ENCODE measurements at regions not wholly inside any gene's neighbourhood (a gene's known extent, or its start where the extent isn't known, plus 50 kb on each side); places are given as distances from the start of the nearest gene placed in this dataset.

DNA sequence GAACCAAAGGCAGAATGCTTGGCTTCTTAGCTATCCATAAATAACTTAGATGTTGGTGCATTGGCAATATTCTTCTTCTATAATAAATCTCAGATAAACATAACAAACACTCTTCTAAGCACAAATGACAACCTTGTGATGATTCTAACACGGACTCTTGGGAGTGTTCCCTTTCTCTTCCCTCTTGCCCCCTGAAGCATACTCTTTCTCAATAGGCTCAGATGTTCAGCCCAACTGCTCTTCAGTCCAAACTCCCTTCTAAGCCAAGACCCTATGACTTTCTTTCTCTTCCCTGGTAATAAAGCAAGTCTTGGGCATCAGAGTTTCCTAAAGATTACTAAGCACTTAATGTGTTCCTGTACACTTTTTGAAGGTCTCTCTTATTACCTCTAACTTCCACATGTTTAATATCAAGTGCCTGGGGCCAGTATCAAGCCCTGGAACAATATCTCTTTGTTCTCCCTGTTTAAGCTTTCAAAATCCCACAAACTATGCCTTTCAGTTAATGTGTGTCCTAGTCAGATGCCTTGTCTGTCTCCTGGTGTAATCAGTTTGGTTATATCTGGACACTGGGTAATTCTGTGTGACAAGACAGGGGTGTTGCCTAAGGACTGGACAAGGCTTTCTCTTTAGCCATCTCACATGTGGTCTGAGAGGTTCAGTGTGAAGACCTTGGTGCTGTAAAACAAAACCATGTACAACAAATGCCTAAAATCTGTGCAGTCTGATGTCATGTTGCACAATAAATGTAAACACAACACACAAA, 92.9 kb upstream of the IVNS1ABP start:
- Histone ChIP-seq H3K9ac (ENCODE audit: low read length) (no peak overlapping the region), H3K27me3 (ENCODE audit: insufficient read depth, low read length) (no peaks in the 10 kb centered on the region), H3K36me3 (ENCODE audit: insufficient read depth, low read length) (no peaks in the 10 kb centered on the region), H3F3A (ENCODE audit: insufficient read depth, low read length) (no peaks in the 10 kb centered on the region), H3K79me2 (ENCODE audit: insufficient read depth, low read length) (no peaks in the 10 kb centered on the region), H3K9me3 (ENCODE audit: low read length) (no peaks in the 10 kb centered on the region), H4K20me1 (ENCODE audit: insufficient read depth, low read length) (no peaks in the 10 kb centered on the region), H3K4me2 (ENCODE audit: low read length) (no peak overlapping the region), H3K4me3 (ENCODE audit: low read depth, low read length, poor library complexity, severe bottlenecking) (no peak overlapping the region), H3K27ac (ENCODE audit: low read depth, low read length, poor library complexity, severe bottlenecking) (no peak overlapping the region), H2AFZ (ENCODE audit: low read length) (no peak overlapping the region), H3K4me1 (ENCODE audit: insufficient read depth, low read length, severe bottlenecking) (no peaks in the 10 kb centered on the region), H3K9me2 (ENCODE audit: low read depth, low read length) (no peaks in the 10 kb centered on the region)
- TF ChIP-seq EZH2 (IDR thresholded peaks at IDR 0.05; ENCODE audit: borderline replicate concordance, low read length) = no peak
- TF ChIP-seq, protein P1, sequence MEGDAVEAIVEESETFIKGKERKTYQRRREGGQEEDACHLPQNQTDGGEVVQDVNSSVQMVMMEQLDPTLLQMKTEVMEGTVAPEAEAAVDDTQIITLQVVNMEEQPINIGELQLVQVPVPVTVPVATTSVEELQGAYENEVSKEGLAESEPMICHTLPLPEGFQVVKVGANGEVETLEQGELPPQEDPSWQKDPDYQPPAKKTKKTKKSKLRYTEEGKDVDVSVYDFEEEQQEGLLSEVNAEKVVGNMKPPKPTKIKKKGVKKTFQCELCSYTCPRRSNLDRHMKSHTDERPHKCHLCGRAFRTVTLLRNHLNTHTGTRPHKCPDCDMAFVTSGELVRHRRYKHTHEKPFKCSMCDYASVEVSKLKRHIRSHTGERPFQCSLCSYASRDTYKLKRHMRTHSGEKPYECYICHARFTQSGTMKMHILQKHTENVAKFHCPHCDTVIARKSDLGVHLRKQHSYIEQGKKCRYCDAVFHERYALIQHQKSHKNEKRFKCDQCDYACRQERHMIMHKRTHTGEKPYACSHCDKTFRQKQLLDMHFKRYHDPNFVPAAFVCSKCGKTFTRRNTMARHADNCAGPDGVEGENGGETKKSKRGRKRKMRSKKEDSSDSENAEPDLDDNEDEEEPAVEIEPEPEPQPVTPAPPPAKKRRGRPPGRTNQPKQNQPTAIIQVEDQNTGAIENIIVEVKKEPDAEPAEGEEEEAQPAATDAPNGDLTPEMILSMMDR (IDR thresholded peaks at IDR 0.05; ENCODE audit: low read length) = no peak

DNA sequence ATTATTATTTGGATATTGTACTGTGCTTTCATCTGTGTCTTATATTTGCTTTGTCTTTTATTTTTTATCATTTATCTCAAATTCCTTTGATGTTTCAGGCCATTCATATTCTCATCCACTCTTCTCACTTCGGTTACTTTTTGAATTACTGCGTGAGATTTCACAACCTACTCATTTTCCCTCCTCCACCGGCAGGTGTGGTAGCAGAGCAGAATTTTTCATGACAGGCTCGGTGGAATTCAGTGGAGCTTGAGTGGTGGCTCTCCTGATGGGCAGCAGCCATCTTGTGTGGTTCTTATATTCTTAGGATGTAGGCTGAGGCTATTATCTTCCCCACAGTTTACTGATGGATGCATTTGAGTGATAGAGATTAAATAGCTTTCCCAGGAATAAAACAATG, 92.3 kb upstream of the IVNS1ABP start:
- no peak overlapping the region for H2AFZ ChIP-seq (ENCODE audit: low read length)
- H3K9me3 ChIP-seq (ENCODE audit: low read length) = no peaks in the 10 kb centered on the region
- no peak overlapping the region for H3K27ac ChIP-seq (ENCODE audit: low read depth, low read length, poor library complexity, severe bottlenecking)
- no peaks in the 10 kb centered on the region for H4K20me1 ChIP-seq (ENCODE audit: insufficient read depth, low read length)
- H3K4me2 ChIP-seq (ENCODE audit: low read length) = no peak overlapping the region
- H3K36me3 ChIP-seq (ENCODE audit: insufficient read depth, low read length) = no peaks in the 10 kb centered on the region
- TF ChIP-seq EZH2 (IDR thresholded peaks at IDR 0.05; ENCODE audit: borderline replicate concordance, low read length) = no peak
- TF ChIP-seq, protein P1 (IDR thresholded peaks at IDR 0.05; ENCODE audit: low read length) = no peak
- no peaks in the 10 kb centered on the region for H3K27me3 ChIP-seq (ENCODE audit: insufficient read depth, low read length)
- no peak overlapping the region for H3K4me3 ChIP-seq (ENCODE audit: low read depth, low read length, poor library complexity, severe bottlenecking)
- H3K4me1 ChIP-seq (ENCODE audit: insufficient read depth, low read length, severe bottlenecking) = no peaks in the 10 kb centered on the region
- H3K9me2 ChIP-seq (ENCODE audit: low read depth, low read length) = no peaks in the 10 kb centered on the region
- no peaks in the 10 kb centered on the region for H3K79me2 ChIP-seq (ENCODE audit: insufficient read depth, low read length)
- no peak overlapping the region for H3K9ac ChIP-seq (ENCODE audit: low read length)
- no peaks in the 10 kb centered on the region for H3F3A ChIP-seq (ENCODE audit: insufficient read depth, low read length)

DNA sequence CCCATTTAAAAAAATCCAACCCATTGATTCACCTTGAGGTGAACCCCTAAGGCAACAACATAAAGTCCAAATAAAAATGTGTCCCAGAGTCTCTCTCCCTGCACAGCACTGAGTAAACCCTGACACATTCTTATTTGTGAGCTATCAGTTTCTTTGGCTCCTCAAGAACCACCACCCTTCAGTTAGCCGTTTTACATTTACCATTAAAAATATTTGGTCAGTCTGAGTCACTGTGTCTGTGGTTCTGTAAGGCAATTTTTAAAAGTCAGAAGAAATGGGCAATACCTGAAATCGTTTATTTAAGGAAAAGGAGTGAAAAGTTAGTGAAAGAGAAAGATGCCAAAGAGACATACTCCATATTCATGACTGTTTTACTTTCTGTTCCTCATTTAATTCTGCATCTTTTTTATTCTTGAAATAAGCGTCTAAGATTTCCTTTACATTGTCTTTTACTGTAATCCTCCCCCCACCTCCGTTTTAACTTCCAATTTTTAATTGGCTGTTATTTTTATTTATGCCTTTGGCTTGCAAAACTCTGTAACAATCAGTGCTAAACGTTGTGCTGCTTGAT, 91.7 kb upstream of the IVNS1ABP start:
- Histone ChIP-seq H3K4me3 (ENCODE audit: low read depth, low read length, poor library complexity, severe bottlenecking) (no peak overlapping the region), H2AFZ (ENCODE audit: low read length) (no peak overlapping the region), H3K27me3 (ENCODE audit: insufficient read depth, low read length) (no peaks in the 10 kb centered on the region), H4K20me1 (ENCODE audit: insufficient read depth, low read length) (no peaks in the 10 kb centered on the region), H3K27ac (ENCODE audit: low read depth, low read length, poor library complexity, severe bottlenecking) (no peak overlapping the region), H3K4me1 (ENCODE audit: insufficient read depth, low read length, severe bottlenecking) (no peaks in the 10 kb centered on the region), H3K9ac (ENCODE audit: low read length) (no peak overlapping the region), H3F3A (ENCODE audit: insufficient read depth, low read length) (no peaks in the 10 kb centered on the region), H3K79me2 (ENCODE audit: insufficient read depth, low read length) (no peaks in the 10 kb centered on the region), H3K4me2 (ENCODE audit: low read length) (no peak overlapping the region), H3K36me3 (ENCODE audit: insufficient read depth, low read length) (no peaks in the 10 kb centered on the region), H3K9me2 (ENCODE audit: low read depth, low read length) (no peaks in the 10 kb centered on the region), H3K9me3 (ENCODE audit: low read length) (no peaks in the 10 kb centered on the region)
- TF ChIP-seq EZH2 (IDR thresholded peaks at IDR 0.05; ENCODE audit: borderline replicate concordance, low read length) = no peak
- TF ChIP-seq, protein P1 (IDR thresholded peaks at IDR 0.05; ENCODE audit: low read length) = no peak
